ENCODE measurements at regions not wholly inside any gene's neighbourhood (a gene's known extent, or its start where the extent isn't known, plus 50 kb on each side); places are given as distances from the start of the nearest gene placed in this dataset.

DNA sequence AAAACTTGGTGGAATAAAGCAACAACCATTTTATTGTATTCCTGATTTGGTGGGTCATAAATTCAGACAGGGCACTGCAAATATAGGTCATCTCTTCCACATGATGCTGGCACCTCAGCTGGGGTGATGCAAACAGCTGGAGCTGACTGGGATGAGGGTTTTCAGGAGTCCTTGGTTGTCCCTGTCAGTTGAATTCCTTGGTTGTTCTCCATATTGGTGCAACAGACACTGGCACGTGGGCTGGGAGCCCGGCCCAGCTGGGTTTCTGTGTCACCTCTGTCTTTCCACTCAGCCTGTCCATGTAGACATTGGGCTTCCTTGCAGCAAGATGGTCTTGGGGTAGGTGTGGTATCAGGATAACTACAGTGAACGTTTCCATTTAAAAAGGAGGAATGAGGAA lies 518.0 kb upstream of the MEF2C start:
- no peak overlapping the region for H3K27ac Mint-ChIP-seq
- H3K27me3 Mint-ChIP-seq, result no peaks in the 10 kb centered on the region
- no peaks in the 10 kb centered on the region for H3K36me3 Mint-ChIP-seq (ENCODE audit: insufficient read depth)
- H3K4me1 Mint-ChIP-seq (ENCODE audit: low read depth), result peaks cover 13% of the 10 kb centered on the region
- H3K9me3 Mint-ChIP-seq (ENCODE audit: low read depth), result peaks cover 6% of the 10 kb centered on the region
- no peak overlapping the region for H3K4me3 Mint-ChIP-seq (ENCODE audit: low read depth)
- TF ChIP-seq, protein P1, sequence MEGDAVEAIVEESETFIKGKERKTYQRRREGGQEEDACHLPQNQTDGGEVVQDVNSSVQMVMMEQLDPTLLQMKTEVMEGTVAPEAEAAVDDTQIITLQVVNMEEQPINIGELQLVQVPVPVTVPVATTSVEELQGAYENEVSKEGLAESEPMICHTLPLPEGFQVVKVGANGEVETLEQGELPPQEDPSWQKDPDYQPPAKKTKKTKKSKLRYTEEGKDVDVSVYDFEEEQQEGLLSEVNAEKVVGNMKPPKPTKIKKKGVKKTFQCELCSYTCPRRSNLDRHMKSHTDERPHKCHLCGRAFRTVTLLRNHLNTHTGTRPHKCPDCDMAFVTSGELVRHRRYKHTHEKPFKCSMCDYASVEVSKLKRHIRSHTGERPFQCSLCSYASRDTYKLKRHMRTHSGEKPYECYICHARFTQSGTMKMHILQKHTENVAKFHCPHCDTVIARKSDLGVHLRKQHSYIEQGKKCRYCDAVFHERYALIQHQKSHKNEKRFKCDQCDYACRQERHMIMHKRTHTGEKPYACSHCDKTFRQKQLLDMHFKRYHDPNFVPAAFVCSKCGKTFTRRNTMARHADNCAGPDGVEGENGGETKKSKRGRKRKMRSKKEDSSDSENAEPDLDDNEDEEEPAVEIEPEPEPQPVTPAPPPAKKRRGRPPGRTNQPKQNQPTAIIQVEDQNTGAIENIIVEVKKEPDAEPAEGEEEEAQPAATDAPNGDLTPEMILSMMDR (IDR thresholded peaks at IDR 0.05; ENCODE audit: unreplicated experiment), result no peak
- no peak for DNase-seq (ENCODE audit: low spot score, unreplicated experiment)

DNA sequence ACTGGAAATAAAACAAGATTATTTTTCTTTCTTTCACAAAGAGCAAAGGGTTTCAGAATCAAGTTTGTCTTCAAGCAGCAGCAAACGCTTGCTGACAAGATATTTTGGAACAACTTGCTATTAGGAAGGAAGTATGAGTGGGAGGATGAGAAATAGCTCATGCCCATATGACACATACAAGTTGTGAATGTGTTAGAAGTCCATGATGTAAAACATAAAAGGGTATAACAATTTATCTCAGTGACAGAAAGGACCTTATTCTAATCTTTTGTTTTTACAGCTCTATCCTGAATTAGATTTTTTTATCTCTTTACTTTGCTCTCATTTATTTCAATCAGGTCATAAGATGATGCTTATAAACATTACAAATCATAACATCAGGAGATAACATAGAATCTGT lies 516.6 kb upstream of the MEF2C start:
- no peak for DNase-seq (ENCODE audit: low spot score, unreplicated experiment)
- Mint-ChIP-seq H3K27me3 (no peaks in the 10 kb centered on the region), H3K4me3 (ENCODE audit: low read depth) (no peak overlapping the region), H3K4me1 (ENCODE audit: low read depth) (peaks cover 13% of the 10 kb centered on the region), H3K9me3 (ENCODE audit: low read depth) (peaks cover 6% of the 10 kb centered on the region), H3K27ac (no peak overlapping the region), H3K36me3 (ENCODE audit: insufficient read depth) (no peaks in the 10 kb centered on the region)
- TF ChIP-seq, protein P1 (IDR thresholded peaks at IDR 0.05; ENCODE audit: unreplicated experiment), result no peak

DNA sequence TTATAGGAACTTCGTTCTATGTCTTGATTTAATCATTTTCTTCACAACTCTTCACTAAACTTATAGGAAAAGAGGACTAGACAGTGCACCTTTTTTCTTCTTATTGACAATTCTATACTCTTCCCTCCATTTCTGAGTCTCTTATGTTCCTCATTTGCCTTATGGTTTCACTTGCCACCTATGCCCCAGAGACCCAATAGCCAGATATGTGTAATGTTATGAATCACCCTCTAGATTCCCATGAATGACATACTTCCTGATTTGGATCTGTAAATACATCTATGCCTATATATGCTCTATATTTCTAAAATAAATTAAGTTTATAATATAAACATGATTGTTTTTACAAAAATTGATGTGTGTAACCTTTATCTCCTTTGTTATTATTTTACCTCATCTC lies 514.1 kb upstream of the MEF2C start:
- TF ChIP-seq, protein P1 (IDR thresholded peaks at IDR 0.05; ENCODE audit: unreplicated experiment), result no peak
- no peak for DNase-seq (ENCODE audit: low spot score, unreplicated experiment)
- H3K4me1 Mint-ChIP-seq (ENCODE audit: low read depth), result peaks cover 6% of the 10 kb centered on the region
- no peaks in the 10 kb centered on the region for H3K27me3 Mint-ChIP-seq
- H3K4me3 Mint-ChIP-seq (ENCODE audit: low read depth), result no peak overlapping the region
- peaks cover 6% of the 10 kb centered on the region for H3K9me3 Mint-ChIP-seq (ENCODE audit: low read depth)
- H3K36me3 Mint-ChIP-seq (ENCODE audit: insufficient read depth), result no peaks in the 10 kb centered on the region
- H3K27ac Mint-ChIP-seq, result no peak overlapping the region

DNA sequence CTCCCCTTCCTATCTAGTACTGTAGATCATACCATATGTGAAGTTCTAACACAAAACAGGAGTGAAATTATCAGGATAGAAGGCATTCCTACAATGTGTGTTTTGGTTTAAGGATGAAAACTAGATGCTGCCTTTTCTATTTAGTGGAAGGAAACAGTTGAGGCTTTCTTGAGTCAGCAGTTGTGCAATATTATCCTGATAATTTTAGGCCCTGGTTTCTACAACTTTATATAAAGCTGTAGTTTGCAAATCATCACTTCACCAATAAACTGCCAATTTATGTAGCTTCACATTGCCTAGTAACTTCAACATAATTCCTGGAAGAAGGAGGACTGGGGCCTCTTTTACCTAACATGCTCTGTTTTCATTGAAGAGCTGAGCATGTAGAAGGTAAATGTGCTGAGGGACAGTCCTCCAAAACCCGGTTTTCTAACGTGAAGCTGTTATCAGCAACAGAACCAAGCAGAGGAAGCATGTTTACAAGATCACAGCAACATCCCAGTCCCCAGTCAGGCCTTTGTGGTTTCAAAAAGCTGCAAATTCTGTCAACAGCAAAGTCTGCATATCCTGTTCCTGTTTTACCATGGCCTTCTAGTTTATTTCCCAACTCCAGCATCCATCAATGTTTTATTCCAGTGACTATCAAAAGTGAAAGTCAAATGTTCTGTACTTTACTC lies 513.4 kb upstream of the MEF2C start:
- H3K36me3 Mint-ChIP-seq (ENCODE audit: insufficient read depth), result no peaks in the 10 kb centered on the region
- no peak for DNase-seq (ENCODE audit: low spot score, unreplicated experiment)
- peaks cover 3% of the 10 kb centered on the region for H3K9me3 Mint-ChIP-seq (ENCODE audit: low read depth)
- TF ChIP-seq, protein P1 (IDR thresholded peaks at IDR 0.05; ENCODE audit: unreplicated experiment), result no peak
- no peaks in the 10 kb centered on the region for H3K4me1 Mint-ChIP-seq (ENCODE audit: low read depth)
- H3K4me3 Mint-ChIP-seq (ENCODE audit: low read depth), result no peak overlapping the region
- H3K27me3 Mint-ChIP-seq, result no peaks in the 10 kb centered on the region
- no peak overlapping the region for H3K27ac Mint-ChIP-seq

DNA sequence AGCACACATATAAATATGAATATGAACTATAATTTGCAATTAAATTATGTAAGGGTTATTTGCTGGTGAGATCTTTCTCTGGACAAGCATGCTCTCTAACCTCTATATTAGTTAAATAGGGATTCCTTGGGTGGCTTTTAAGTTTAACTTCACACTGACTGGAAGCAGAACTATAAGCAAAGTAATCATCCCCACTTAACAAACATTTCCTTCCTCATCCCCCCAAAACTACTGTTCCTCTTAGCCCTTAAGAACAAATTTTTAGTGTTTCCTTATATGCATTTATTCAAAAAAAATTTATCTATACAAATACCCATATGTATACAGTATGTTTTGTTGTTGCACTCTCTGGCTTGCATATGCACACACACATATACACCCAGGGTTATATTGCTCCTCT lies 512.1 kb upstream of the MEF2C start:
- Mint-ChIP-seq H3K9me3 (ENCODE audit: low read depth) (no peaks in the 10 kb centered on the region), H3K36me3 (ENCODE audit: insufficient read depth) (no peaks in the 10 kb centered on the region), H3K4me1 (ENCODE audit: low read depth) (no peaks in the 10 kb centered on the region), H3K4me3 (ENCODE audit: low read depth) (no peak overlapping the region), H3K27ac (no peak overlapping the region), H3K27me3 (no peaks in the 10 kb centered on the region)
- DNase-seq (ENCODE audit: low spot score, unreplicated experiment), result no peak
- TF ChIP-seq, protein P1 (IDR thresholded peaks at IDR 0.05; ENCODE audit: unreplicated experiment), result no peak
